ENCODE measurements at regions not wholly inside any gene's neighbourhood (a gene's known extent, or its start where the extent isn't known, plus 50 kb on each side); places are given as distances from the start of the nearest gene placed in this dataset.

GRCh38 chr4:178322524-178323183 lies 880.4 kb upstream of the AGA start:
- Histone ChIP-seq H3K36me3 (no peaks in the 10 kb centered on the region), H3K4me1 (no peaks in the 10 kb centered on the region), H3K27me3 (no peaks in the 10 kb centered on the region), H3K9me3 (peaks cover 0 to 36% (median 21%) of the 10 kb centered on the region in 11 donors), H3K4me3 (no peak overlapping the region), H3K27ac (no peak overlapping the region)
- intact Hi-C loops (cut with DNase I) = no loop called here
- DNase-seq (no peak), ATAC-seq (no peak)
- no peak for TF ChIP-seq CTCF (IDR thresholded peaks at IDR 0.05)
- 75 to 80% methylated on average over 5 of the region's 5 CpGs for WGBS, 2 donors

GRCh38 chr4:178329226-178329872 lies 887.1 kb upstream of the AGA start:
- Histone ChIP-seq H3K27ac (no peak overlapping the region), H3K36me3 (no peaks in the 10 kb centered on the region), H3K27me3 (no peaks in the 10 kb centered on the region), H3K4me1 (no peaks in the 10 kb centered on the region), H3K9me3 (peaks cover 0 to 9% (median 0%) of the 10 kb centered on the region in 11 donors), H3K4me3 (no peak overlapping the region)
- ATAC-seq (no peak), DNase-seq (no peak)
- WGBS, 2 donors = 60 to 75% methylated on average over 3 of the region's 3 CpGs
- intact Hi-C loops (cut with DNase I) = no loop called here
- no peak for TF ChIP-seq CTCF (IDR thresholded peaks at IDR 0.05)

- TF ChIP-seq CTCF (IDR thresholded peaks at IDR 0.05) = no peak
- Histone ChIP-seq H3K36me3 (no peaks in the 10 kb centered on the region), H3K9me3 (peaks cover 0 to 25% (median 0%) of the 10 kb centered on the region in 11 donors), H3K4me3 (no peak overlapping the region), H3K27ac (no peak overlapping the region), H3K4me1 (no peaks in the 10 kb centered on the region), H3K27me3 (no peaks in the 10 kb centered on the region)
- ATAC-seq (no peak), DNase-seq (no peak)
- intact Hi-C loops (cut with DNase I) = no loop called here
- 61 to 79% methylated on average over 4 of the region's 4 CpGs for WGBS, 2 donors
Observed at GRCh38 chr4:178333355-178333754, 891.1 kb upstream of the AGA start.

GRCh38 chr4:178339769-178340168 lies 897.5 kb upstream of the AGA start:
- no peak for TF ChIP-seq CTCF (IDR thresholded peaks at IDR 0.05)
- intact Hi-C loops (cut with DNase I) = no loop called here
- H3K4me1 ChIP-seq = no peaks in the 10 kb centered on the region

More at GRCh38 chr4:178339769-178340168, 897.5 kb upstream of the AGA start:
- no peak for ATAC-seq
- no peaks in the 10 kb centered on the region for H3K36me3 ChIP-seq
- no peak overlapping the region for H3K4me3 ChIP-seq
- peaks cover 0 to 28% (median 0%) of the 10 kb centered on the region in 11 donors for H3K9me3 ChIP-seq
- no peaks in the 10 kb centered on the region for H3K27me3 ChIP-seq
- no peak for DNase-seq
- no peak overlapping the region for H3K27ac ChIP-seq
